K562 (cell line): ENCODE measurements at regions not wholly inside any gene's neighbourhood (a gene's known extent, or its start where the extent isn't known, plus 50 kb on each side); places are given as distances from the start of the nearest gene placed in this dataset.

Source experiments
- ATAC-seq: fragments of 200-7000 bp; cut with Tn5 transposase; 3 replicates; pipeline ENCODE4 v1.9.1; 2020; ENCODE audit warnings: moderate library complexity
- BruUV-seq: library from RNA; stranded (reverse); fragments of 400-500 nt; replicated peaks from 2 replicates; lab custom pipeline; 2021; lab: Mats Ljungman, UMichigan
- CTCF ChIA-PET: fragments of 300-600 bp; formaldehyde crosslinking; extraction: SDS; loops from one replicate; lab custom pipeline; 2021; ENCODE audit warnings: low intra/inter-chr PET ratio; lab: Yijun Ruan, JAX
- POLR2A ChIA-PET: fragments of 300-600, 350-650 bp; sonication (Branson Sonifier 250); formaldehyde crosslinking; extraction: SDS; loops from one replicate; lab custom pipeline; 2021; ENCODE audit warnings: antibody characterized with exemption, inconsistent platforms; lab: Yijun Ruan, JAX
- DNase-seq, 4 experiments: peaks; one replicate each; pipeline versions ENCODE4 v3.0.0 to v3.0.0-alpha.2; 2011 to 2018; ENCODE audit warnings: low spot score in 3 of 4, mixed read lengths in 3 of 4; ENCODE audit errors: extremely low read depth in 1 of 4
- FAIRE-seq: peaks from 2 replicates; lab custom pipeline; 2011; peaks lifted over from hg19 to GRCh38; lab: Jason Lieb, UNC
- H2AFZ ChIP-seq: 2 replicates; pipeline ENCODE4 v1.6.0; 2011; ENCODE audit warnings: low read depth, low read length, control low read depth, inconsistent platforms
- H3K27ac ChIP-seq: fragments of 200-600 bp; 3 replicates; pipeline ENCODE4 v1.8.0; 2011; ENCODE audit warnings: low read depth, mild to moderate bottlenecking, control low read depth, inconsistent platforms, low read length, moderate library complexity, mixed read lengths; ENCODE audit errors: extremely low read depth
- H3K27me3 ChIP-seq, 2 experiments: fragments of 300-600 bp in 1 of 2; 2 replicates in 1 of 2; 3 replicates in 1 of 2; pipeline versions ENCODE4 v1.6.0 to v1.8.0; 2011; ENCODE audit warnings: inconsistent platforms in 2 of 2, low read length in 2 of 2, mild to moderate bottlenecking in 1 of 2, mixed read lengths in 1 of 2, moderate library complexity in 1 of 2; ENCODE audit not compliant: control insufficient read depth in 2 of 2, insufficient read depth in 2 of 2
- H3K36me3 ChIP-seq: fragments of 300-600 bp; 3 replicates; pipeline ENCODE4 v1.8.0; 2011; ENCODE audit warnings: mild to moderate bottlenecking, low read length, inconsistent platforms; ENCODE audit not compliant: control insufficient read depth, insufficient read depth
- H3K4me1 ChIP-seq, 2 experiments: fragments of 200-600 bp in 1 of 2; replicated peaks in 1 of 2; 2 replicates in 1 of 2; 3 replicates in 1 of 2; pipeline versions ENCODE4 v1.5.1 to v1.8.0; 2011; ENCODE audit warnings: inconsistent platforms in 2 of 2, low read length in 2 of 2, mild to moderate bottlenecking in 1 of 2, mixed read lengths in 1 of 2, moderate library complexity in 1 of 2; ENCODE audit not compliant: control insufficient read depth in 2 of 2, insufficient read depth in 2 of 2
- H3K4me2 ChIP-seq: 2 replicates; pipeline ENCODE4 v1.6.1; 2011; ENCODE audit warnings: low read length, control low read depth, inconsistent platforms, mixed read lengths; ENCODE audit not compliant: insufficient read depth
- H3K4me3 ChIP-seq: fragments of 200-600 bp; sonication (generic), shearing (Covaris generic); 2 replicates; pipeline ENCODE4 v1.5.1; 2016; ENCODE audit warnings: control low read depth, inconsistent platforms
- H3K79me2 ChIP-seq: fragments of 200-600 bp; 3 replicates; pipeline ENCODE4 v1.8.0; 2011; ENCODE audit warnings: low read length, inconsistent platforms; ENCODE audit not compliant: control insufficient read depth, insufficient read depth
- H3K9ac ChIP-seq, 2 experiments: 2 replicates each; pipeline versions ENCODE4 v1.6.0 to v1.6.1; 2011; ENCODE audit warnings: low read depth in 2 of 2, low read length in 2 of 2, control low read depth in 1 of 2, inconsistent platforms in 1 of 2, mild to moderate bottlenecking in 1 of 2, mixed read lengths in 1 of 2; ENCODE audit not compliant: insufficient read depth in 1 of 2
- H3K9me1 ChIP-seq: one replicate; pipeline ENCODE4 v1.6.0; 2011; ENCODE audit warnings: inconsistent platforms, mild to moderate bottlenecking, low read length, moderate library complexity; ENCODE audit not compliant: control insufficient read depth, insufficient read depth
- H3K9me3 ChIP-seq: replicated peaks from 2 replicates; pipeline ENCODE4 v1.5.1; 2011; ENCODE audit warnings: low read depth, low read length, inconsistent platforms; ENCODE audit not compliant: control insufficient read depth, insufficient read depth
- H4K20me1 ChIP-seq: replicated peaks from 2 replicates; pipeline ENCODE4 v1.6.1; 2011; ENCODE audit warnings: low read length, inconsistent platforms, mixed read lengths; ENCODE audit not compliant: control insufficient read depth, insufficient read depth
- ATF6 ChIP-seq: sonication (generic); formaldehyde crosslinking; IDR thresholded peaks from 2 replicates; pipeline ENCODE4 v1.4.0; 2020; ENCODE audit warnings: mild to moderate bottlenecking, missing genetic modification reagents
- EP300 ChIP-seq: IDR thresholded peaks from 2 replicates; pipeline ENCODE4 v1.6.1; 2012; ENCODE audit warnings: low read length, improper control_type of control experiment
- EP400 ChIP-seq: fragments of 450-650 bp; IDR thresholded peaks from 2 replicates; pipeline ENCODE4 v1.6.1; 2017; ENCODE audit warnings: antibody characterized with exemption, mild to moderate bottlenecking, moderate library complexity
- GABPB1 ChIP-seq: sonication (generic); formaldehyde crosslinking; IDR thresholded peaks from 2 replicates; pipeline ENCODE4 v1.8.0; 2022; ENCODE audit warnings: mild to moderate bottlenecking, missing genetic modification reagents
- KAT8 ChIP-seq: fragments of 450-650 bp; IDR thresholded peaks from 2 replicates; pipeline ENCODE4 v1.6.1; 2016; ENCODE audit warnings: low read depth, mild to moderate bottlenecking
- NUFIP1 ChIP-seq: fragments of 450-650 bp; IDR thresholded peaks from 2 replicates; pipeline ENCODE4 v1.6.1; 2018; ENCODE audit not compliant: partially characterized antibody
- OTX1 ChIP-seq: fragments of 450-650 bp; formaldehyde crosslinking; IDR thresholded peaks from 2 replicates; pipeline ENCODE4 v1.4.0; 2022; ENCODE audit warnings: mild to moderate bottlenecking
- SETDB1 ChIP-seq: IDR thresholded peaks from one replicate; pipeline ENCODE4 v1.6.1; 2012; ENCODE audit warnings: low read length, control low read depth, inconsistent platforms
- ZNF766 ChIP-seq: fragments of 200-800 bp; sonication (Bioruptor generic); conservative IDR thresholded peaks from 2 replicates; pipeline ENCODE4 v1.6.1; 2016; ENCODE audit warnings: missing genetic modification characterization, missing compliant biosample characterization
- WGBS: fragments of 100-300 bp; shearing (Covaris generic); methylation state at CpG from one replicate; pipeline ENCODE4 v1.1.6; 2016; ENCODE audit warnings: low coverage, mixed read lengths; ENCODE audit not compliant: insufficient coverage; ENCODE audit errors: missing lambda C conversion rate; 5-methylcytosine and 5-hydroxymethylcytosine counted together
- in situ Hi-C: fragments of 300-500 bp; cut with MboI; formaldehyde crosslinking; loops from 4 replicates; pipeline ENCODE4 v1.15.0; 2018; ENCODE audit warnings: inconsistent platforms, mixed read lengths
- intact Hi-C: fragments of 100-400 bp; cut with micrococcal nuclease; formaldehyde crosslinking; loops from 2 replicates; pipeline ENCODE4 v1.14.2; 2022
- TF ChIP-seq, protein P1 (sequence below): sonication (generic); formaldehyde crosslinking; IDR thresholded peaks from 2 replicates; pipeline ENCODE4 v1.5.0; 2020; ENCODE audit warnings: missing genetic modification reagents
- TF ChIP-seq, protein P2 (sequence below): fragments of 250-450 bp; sonication (Bioruptor Pico); IDR thresholded peaks from 2 replicates; pipeline ENCODE4 v1.5.1; 2021; ENCODE audit warnings: mild to moderate bottlenecking
- TF ChIP-seq, protein P3 (sequence below): sonication (generic); formaldehyde crosslinking; IDR thresholded peaks from 2 replicates; pipeline ENCODE4 v1.8.0; 2023; ENCODE audit warnings: mild to moderate bottlenecking, missing genetic modification reagents
- TF ChIP-seq, protein P4 (sequence below): sonication (generic); formaldehyde crosslinking; IDR thresholded peaks from 2 replicates; pipeline ENCODE4 v1.8.1; 2023; ENCODE audit warnings: missing genetic modification reagents, mild to moderate bottlenecking, borderline replicate concordance

DNA sequence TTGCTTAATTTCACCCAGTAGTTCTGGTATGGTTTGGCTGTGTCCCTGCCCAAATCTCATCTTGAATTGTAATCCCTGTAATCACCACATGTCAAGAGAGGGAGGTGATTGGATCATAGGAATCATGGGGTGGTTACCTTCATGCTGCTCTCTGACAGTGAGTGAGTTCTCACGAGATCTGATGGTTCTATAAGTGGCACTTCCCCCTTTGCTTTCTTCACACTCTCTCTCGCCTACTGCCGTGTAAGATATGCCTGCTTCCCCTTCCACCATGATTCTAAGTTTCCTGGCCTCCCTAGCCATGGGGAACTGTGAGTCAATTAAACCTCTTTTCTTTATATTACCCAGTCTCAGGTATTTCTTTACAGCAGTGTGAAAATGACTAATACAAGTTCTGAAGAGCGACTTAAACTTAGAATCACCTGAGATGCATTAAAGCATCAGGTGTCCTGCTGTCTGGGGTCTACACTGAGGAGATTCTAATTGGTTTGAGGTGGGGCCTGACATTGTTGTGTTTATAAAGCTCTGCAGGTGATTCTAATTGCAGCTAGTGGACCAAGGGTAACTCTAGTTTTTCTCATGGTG is 82.1 kb upstream of the DTNBP1 start:
- no peak for FAIRE-seq
- Histone ChIP-seq H3K79me2 (no peaks in the 10 kb centered on the region), H3K4me1 (no peaks in the 10 kb centered on the region), H3K36me3 (no peaks in the 10 kb centered on the region), H3K27me3 (no peaks in the 10 kb centered on the region), H3K9me1 (no peaks in the 10 kb centered on the region), H3K27ac (no peak overlapping the region), H3K9me3 (no peaks in the 10 kb centered on the region), H3K4me2 (no peak overlapping the region), H2AFZ (no peak overlapping the region; the same call in 1 of the 2 replicates), H4K20me1 (no peaks in the 10 kb centered on the region), H3K4me3 (no peak overlapping the region), H3K9ac (no peak overlapping the region)
- peak; percentile 64 for ATAC-seq
- no TSS peak for BruUV-seq
- in situ Hi-C loops (no loop called here), intact Hi-C loops (no loop called here)
- 63% methylated on average over 4 of the region's 4 CpGs for WGBS
- ChIA-PET POLR2A (no interaction called here), CTCF (no interaction called here)
- no peak for DNase-seq
- TF ChIP-seq, protein P1, sequence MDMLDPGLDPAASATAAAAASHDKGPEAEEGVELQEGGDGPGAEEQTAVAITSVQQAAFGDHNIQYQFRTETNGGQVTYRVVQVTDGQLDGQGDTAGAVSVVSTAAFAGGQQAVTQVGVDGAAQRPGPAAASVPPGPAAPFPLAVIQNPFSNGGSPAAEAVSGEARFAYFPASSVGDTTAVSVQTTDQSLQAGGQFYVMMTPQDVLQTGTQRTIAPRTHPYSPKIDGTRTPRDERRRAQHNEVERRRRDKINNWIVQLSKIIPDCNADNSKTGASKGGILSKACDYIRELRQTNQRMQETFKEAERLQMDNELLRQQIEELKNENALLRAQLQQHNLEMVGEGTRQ (CRISPR knock-in tag) = no peak
- TF ChIP-seq, protein P2, sequence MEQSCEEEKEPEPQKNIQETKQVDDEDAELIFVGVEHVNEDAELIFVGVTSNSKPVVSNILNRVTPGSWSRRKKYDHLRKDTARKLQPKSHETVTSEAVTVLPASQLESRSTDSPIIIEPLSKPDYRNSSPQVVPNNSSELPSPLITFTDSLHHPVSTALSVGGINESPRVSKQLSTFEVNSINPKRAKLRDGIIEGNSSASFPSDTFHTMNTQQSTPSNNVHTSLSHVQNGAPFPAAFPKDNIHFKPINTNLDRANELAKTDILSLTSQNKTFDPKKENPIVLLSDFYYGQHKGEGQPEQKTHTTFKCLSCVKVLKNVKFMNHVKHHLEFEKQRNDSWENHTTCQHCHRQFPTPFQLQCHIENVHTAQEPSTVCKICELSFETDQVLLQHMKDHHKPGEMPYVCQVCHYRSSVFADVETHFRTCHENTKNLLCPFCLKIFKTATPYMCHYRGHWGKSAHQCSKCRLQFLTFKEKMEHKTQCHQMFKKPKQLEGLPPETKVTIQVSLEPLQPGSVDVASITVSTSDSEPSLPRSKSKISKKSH (CRISPR knock-in tag) = no peak
- TF ChIP-seq KAT8 (no peak), GABPB1 (CRISPR knock-in tag) (no peak), EP400 (no peak), ATF6 (CRISPR knock-in tag) (no peak), OTX1 (CRISPR knock-in tag) (no peak), ZNF766 (CRISPR knock-in tag) (peak; percentile 77), EP300 (no peak), SETDB1 (no peak), NUFIP1 (no peak)
- TF ChIP-seq, protein P3, sequence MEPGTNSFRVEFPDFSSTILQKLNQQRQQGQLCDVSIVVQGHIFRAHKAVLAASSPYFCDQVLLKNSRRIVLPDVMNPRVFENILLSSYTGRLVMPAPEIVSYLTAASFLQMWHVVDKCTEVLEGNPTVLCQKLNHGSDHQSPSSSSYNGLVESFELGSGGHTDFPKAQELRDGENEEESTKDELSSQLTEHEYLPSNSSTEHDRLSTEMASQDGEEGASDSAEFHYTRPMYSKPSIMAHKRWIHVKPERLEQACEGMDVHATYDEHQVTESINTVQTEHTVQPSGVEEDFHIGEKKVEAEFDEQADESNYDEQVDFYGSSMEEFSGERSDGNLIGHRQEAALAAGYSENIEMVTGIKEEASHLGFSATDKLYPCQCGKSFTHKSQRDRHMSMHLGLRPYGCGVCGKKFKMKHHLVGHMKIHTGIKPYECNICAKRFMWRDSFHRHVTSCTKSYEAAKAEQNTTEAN (CRISPR knock-in tag) = no peak
- TF ChIP-seq, protein P4, sequence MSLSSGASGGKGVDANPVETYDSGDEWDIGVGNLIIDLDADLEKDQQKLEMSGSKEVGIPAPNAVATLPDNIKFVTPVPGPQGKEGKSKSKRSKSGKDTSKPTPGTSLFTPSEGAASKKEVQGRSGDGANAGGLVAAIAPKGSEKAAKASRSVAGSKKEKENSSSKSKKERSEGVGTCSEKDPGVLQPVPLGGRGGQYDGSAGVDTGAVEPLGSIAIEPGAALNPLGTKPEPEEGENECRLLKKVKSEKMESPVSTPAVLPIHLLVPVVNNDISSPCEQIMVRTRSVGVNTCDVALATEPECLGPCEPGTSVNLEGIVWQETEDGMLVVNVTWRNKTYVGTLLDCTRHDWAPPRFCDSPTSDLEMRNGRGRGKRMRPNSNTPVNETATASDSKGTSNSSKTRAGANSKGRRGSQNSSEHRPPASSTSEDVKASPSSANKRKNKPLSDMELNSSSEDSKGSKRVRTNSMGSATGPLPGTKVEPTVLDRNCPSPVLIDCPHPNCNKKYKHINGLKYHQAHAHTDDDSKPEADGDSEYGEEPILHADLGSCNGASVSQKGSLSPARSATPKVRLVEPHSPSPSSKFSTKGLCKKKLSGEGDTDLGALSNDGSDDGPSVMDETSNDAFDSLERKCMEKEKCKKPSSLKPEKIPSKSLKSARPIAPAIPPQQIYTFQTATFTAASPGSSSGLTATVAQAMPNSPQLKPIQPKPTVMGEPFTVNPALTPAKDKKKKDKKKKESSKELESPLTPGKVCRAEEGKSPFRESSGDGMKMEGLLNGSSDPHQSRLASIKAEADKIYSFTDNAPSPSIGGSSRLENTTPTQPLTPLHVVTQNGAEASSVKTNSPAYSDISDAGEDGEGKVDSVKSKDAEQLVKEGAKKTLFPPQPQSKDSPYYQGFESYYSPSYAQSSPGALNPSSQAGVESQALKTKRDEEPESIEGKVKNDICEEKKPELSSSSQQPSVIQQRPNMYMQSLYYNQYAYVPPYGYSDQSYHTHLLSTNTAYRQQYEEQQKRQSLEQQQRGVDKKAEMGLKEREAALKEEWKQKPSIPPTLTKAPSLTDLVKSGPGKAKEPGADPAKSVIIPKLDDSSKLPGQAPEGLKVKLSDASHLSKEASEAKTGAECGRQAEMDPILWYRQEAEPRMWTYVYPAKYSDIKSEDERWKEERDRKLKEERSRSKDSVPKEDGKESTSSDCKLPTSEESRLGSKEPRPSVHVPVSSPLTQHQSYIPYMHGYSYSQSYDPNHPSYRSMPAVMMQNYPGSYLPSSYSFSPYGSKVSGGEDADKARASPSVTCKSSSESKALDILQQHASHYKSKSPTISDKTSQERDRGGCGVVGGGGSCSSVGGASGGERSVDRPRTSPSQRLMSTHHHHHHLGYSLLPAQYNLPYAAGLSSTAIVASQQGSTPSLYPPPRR (CRISPR knock-in tag) = no peak
